ENCODE measurements at regions not wholly inside any gene's neighbourhood (a gene's known extent, or its start where the extent isn't known, plus 50 kb on each side); places are given as distances from the start of the nearest gene placed in this dataset.

GRCh38 chr1:106615473-106615872 is 441.0 kb upstream of the PRMT6 start:
- TF ChIP-seq CTCF (IDR thresholded peaks at IDR 0.05) = no peak
- no peak for TF ChIP-seq SIN3A (IDR thresholded peaks at IDR 0.05; ENCODE audit: borderline replicate concordance, insufficient read depth, low read depth, low read length)
- no peak for TF ChIP-seq POLR2AphosphoS5 (IDR thresholded peaks at IDR 0.05; ENCODE audit: low read depth, low read length)

All from Panc1 (cell line).